Hematopoietic multipotent progenitor cell treated with erythropoietin and hydrocortisone succinate and interleukin-3 and kit ligand, for 17 days (in vitro differentiated cells): ENCODE measurements at regions not wholly inside any gene's neighbourhood (a gene's known extent, or its start where the extent isn't known, plus 50 kb on each side); places are given as distances from the start of the nearest gene placed in this dataset.
A peak's percentile ranks its signal among the peaks of the same experiment; 100 is the strongest.
"Not testable (repeated sequence)": the region's sequence is repeated elsewhere in the genome, so short reads cannot be mapped to it uniquely, and the experiment has no call there.

Experiments
- DNase-seq: peaks from one replicate; pipeline ENCODE4 v3.0.0-alpha.2; 2015; ENCODE audit warnings: low spot score

DNA sequence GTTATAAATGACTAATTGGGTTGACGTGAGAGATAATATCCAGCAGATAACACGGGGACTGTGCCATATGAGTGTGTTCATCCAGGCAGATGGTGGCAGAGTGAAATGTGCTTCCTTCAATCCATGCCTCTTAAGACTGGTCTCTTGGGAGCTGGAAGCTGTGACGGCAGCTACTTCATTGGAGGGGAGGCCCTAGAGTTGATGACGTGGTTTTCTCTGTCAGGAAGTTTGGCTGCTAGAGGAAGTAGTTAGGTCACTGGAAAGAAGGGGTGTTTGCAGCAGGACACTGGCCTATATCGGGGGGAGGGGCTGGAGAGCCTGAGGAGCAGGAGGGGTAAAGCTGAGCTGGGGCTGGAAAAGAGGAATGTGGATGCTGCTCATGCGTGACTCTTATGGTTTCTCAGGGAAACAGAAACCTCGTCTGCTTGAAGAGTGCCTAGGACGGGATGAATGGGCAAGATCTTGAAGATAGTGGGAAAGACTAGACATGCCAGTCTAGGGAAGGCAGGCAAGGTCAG lies 3051.6 kb downstream of the RPIA start:
- not testable (repeated sequence) for DNase-seq

DNA sequence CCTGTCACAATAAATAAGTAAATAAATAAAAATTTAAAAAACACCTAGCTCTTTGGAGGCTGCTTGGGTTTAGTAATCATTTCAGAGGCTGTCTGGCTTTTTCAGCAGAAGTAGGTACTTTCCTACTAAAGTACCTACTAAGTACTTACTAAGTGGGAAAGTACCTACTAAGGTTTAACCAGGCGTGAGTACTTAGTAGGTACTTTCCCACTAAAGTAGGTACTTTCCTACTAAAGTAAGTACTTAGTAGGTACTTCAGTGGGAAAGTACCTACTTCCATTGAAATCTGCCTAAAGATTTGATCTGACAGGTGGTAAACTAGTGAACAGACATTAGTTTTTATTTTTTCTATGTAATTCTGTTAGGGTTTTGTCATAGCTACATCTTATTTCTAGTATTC lies 3052.4 kb downstream of the RPIA start:
- DNase-seq = not testable (repeated sequence)

DNA sequence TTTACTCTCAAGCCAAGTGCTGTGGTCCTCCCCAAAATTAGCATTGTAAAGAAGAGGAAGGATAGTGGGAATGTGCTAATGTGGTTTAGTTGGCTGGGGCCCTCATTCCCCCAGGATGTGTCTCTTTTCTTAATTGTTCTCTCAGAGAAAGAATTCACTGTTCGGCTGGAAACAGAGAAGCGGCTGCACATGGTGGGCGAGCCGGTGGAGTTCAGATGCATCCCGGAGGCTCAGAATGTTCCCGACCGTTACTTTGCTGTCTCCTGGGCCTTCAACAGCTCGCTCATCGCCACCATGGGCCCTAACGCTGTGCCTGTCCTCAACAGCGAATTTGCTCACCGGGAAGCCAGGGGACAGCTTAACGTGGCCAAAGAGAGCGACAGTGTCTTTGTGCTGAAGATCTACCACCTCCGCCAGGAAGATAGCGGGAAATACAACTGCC lies 3053.2 kb downstream of the RPIA start:
- DNase-seq = not testable (repeated sequence)

DNA sequence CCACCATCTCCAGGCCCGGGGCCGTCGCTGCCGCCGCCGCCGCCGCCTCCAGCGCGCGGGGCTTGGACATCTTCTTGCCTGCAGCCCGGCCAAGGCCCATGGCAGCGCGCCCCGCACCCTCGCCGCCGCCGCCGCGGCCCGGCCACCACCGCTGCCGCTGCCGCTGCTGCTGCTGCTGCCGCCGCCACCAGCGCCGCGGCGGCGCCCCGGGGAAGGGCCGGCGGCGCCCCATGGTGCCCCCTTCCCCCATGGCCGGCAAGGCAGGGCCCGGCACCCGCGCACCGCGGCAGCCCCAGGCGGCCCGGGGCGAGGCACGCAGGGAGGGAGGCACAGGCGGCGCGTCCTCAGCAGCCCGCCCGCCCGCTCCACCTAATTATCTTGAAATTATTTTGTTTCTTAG lies 3057.4 kb downstream of the RPIA start:
- DNase-seq = no peak

DNA sequence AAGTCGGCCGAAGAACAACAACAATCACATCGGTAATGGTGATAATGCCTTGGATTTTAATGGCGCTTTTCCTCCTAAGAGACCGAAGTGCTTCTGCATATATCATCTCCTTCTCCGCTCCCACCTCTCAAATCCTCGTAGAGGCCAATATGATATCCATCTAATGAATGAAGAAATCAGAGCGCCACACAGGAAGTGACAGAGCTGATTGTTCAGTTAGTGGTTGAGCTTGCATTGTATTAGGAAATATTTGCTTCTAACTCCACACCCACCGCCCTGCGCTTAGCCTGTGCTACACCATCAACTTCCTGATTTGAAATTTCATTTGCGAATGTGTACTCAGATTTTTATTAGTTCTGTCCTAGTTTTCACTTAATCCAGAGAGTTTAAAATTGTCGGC lies 3058.2 kb downstream of the RPIA start:
- not testable (repeated sequence) for DNase-seq

DNA sequence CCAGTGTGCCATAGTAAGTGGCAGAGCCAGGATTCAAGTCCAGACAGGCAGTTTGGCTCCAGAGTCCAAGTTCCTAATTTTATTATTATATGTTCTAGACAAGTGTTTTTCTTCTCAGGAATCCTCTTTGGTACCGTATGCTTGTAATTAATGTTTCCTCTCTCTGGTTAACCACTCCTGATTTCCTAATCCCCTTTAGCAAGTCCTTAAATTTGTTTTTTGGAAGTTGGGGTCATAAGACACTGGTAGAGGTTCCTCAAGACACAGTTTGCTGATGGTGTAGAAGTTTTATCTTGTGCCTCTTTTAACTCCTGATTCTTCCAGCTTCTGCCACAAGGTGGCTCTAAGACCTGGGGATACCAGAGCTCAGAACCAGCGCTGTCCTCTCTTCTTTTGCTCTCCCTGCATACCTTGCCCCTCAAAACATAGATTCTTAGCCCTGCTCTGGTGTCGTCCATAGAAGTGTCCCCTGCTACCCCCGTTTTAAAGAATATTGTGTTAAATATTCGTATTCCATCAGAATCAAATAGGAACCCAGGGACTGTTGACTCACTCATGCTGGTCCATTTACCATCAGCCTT lies 3068.0 kb downstream of the RPIA start:
- DNase-seq = not testable (repeated sequence)

DNA sequence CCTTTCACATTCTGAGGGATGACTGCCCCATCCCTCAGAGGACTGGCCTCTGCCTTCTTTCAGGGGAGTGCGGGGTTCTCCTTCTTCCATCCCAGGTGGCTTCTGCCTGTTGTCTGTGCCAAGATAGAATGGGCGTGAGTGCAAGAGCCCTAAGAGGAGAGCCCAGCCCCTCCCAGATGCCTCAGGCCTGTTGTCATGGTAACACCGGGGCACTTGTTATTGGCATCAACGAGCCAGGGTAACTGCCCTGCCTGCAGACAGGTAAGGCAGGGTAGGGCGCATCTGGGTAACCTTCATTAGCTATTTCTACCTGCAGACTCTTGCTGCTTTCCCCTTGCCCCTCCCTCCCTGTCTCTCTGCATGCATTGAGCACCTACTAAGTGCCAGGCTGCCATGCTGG lies 3069.2 kb downstream of the RPIA start:
- DNase-seq = not testable (repeated sequence)

DNA sequence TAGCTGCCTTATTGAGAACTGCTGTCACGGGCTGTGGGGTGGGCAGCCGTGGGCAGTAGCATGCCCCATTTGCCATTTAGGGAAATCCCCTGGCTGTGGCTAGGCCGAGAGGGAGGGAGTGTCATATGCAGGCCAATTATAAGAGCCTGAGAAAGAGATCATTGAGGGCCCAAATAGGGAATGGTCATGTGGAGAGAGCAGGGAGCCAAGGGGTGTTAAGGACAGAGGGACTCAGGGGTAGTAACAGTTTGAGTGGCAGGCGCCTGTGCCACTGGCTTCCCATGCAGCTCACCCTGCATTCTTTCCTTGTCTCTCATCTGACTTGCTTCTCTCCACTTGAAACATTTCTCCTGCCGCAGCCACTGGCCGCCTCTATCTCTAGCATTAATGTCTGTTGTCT lies 3070.8 kb downstream of the RPIA start:
- not testable (repeated sequence) for DNase-seq

DNA sequence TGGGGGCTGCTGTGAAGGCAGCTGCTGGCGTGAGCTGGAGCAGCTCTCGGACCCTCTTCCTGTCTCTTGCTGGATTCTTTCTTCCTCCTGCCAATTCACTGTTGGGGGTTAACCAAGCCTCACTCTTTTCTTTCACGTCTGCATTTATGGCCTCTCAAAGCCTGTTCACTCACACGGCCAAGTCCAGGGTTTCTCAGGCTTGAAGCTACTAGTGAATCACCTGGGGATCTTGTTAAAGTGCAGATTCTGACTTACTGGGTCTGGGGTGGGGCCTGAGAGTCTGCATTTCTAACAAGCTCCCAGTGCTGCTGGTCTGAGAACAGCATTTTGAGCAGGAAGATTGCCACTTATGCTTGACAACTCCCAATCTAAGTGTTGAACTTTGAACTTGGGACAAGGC lies 3072.2 kb downstream of the RPIA start:
- DNase-seq = not testable (repeated sequence)

DNA sequence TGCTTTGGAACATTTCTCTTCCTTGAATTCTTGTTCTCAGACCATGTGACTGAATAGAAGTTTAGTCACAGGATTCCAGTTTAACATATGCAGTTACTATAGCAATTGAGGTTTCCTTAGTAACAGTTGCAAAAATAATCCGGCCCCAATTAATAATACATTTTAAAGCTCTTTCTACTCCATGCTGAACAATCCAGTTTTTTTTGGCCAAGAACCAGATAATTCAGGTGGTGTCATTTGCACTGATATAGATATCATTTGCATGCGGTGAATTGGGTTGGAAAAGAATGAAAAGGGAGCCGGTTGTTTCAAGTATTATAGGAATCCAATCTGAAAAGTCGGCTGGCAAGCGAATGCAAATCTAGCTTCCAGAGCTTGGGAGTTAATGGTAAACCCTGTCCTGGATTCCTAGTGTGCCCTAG lies 3073.1 kb downstream of the RPIA start:
- DNase-seq = not testable (repeated sequence)

DNA sequence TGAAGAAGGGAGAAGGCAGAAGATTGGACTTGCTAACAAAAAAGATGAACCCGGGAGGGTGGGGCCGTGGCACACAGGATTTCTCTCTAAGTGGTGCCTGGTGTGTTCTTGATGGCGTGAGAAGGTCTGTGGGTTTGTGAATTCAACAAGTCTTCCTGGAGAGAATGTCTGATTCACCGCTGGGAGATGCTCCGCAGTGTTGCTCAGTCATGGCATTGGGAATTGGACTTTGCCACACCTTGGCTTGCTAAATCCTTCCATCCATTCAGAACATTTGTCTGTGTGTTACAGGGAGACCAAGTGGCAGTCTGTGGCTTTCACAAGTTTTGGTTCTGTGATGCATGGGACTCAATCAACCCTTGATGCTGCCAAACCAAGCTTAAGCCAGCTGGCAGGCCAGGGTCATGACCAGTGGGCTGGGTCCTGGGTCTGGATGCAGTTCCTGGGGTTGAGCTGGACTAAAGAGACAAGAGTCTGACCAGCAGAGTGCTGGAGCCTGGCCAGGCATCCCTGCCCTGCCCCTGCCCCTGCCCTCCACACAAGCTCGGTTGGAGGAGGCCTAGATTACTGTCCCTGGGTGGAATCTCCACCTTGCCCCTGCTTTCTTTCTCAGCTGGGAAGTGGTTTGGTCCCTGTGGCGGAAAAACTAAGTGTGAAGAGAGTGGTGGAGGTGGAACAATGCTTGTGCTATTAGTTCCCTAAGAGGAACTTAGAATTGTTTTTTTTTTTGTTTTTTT lies 3073.7 kb downstream of the RPIA start:
- DNase-seq = not testable (repeated sequence)

DNA sequence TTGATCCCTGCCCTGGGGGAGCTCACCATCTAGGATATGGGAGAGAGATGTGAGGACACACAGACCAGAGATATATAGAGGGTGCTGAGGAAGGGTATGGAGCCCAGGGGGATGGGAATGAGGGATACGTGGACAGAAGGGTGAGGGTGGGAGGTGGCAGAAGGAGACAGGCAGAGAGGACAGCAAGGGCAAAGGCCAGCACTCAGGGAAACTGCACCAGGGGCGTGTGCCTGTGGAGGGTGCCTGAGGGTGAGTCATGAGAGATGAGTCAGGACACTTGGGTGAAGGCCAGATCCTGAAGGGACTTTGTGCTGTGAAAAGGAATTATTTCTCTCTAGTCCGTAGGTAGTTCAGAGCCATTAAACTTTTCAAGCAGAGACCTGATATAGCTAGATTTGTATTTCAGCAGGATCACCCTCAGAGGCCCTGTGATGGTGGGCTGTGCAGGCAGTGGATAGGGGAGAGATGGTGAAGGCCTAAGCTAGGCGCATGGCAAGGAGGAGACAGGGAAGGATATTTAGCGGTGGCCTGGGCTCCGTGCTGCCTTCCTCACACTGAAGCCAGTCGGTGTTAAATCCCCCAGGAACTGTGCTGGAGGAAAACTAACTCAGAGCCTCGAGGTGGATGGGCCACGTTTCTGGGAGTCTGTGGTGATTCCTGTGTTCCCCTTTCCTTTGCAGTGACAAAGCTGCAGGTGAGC lies 3075.0 kb downstream of the RPIA start:
- DNase-seq = peak; percentile 7

DNA sequence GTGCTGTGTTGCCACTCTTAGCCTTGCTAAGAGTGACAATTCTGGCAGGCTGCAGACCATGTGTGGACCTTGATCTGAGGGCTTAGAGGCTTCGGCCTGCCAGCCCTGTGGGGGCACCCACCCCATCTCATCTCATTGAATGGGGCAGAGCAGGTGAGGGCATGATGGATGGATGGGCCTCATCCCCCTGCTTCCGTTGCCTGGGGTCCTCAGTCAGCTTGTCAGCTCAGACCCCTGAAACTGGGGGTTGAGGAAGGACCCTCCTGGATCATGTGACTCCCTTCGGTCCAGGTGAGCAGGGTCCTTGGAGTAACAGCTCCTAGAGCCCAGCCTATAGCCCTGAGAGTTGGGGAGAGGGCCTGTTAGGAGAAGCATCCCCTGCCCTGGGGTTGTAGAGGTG lies 3076.8 kb downstream of the RPIA start:
- DNase-seq = not testable (repeated sequence)

DNA sequence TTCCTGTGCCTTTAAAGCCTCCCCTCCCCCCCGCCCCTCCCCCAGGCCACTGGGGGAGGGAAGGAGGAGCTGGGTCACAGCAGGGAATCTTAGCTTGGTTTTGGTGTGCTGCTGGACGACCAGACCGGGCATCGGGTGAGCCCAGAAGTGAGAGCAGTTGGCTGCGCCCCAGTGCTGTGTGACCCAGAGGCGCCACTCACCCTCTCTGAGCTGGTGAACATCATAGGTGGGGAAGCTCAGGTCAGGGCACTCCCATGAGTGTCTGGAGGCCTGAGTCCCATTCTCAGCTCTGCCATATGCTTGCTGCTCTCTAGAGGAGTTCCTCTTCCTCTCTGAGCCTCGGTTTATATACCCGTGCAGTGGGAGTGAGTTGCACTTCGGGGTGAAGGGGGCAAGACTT lies 3077.5 kb downstream of the RPIA start:
- DNase-seq = not testable (repeated sequence)

DNA sequence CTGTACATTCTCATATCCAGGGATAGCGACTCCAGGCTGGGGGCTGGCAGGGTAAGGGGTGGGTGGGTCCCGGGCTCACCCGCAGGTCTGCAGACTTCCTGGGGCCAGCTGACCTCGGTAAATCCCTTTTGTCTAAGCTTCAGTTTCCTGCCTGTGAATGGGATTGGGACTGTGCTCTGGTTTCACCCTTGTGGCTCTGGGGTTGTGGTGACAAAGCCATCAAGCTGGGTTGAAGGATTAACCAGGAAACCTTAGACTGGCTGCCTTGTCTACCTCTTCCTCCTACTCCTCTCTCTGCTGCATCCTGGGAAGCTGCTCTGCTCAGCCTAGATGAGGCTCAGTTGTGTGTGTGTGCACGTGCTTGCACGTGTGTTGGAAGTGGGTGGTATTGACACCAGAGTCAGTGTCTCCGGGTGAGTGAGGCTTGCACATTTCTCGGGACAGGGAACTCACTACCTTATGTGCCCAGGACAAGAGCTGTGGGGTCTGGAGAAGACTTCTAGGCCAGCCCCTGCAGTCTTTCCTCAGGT lies 3078.6 kb downstream of the RPIA start:
- DNase-seq = not testable (repeated sequence)

DNA sequence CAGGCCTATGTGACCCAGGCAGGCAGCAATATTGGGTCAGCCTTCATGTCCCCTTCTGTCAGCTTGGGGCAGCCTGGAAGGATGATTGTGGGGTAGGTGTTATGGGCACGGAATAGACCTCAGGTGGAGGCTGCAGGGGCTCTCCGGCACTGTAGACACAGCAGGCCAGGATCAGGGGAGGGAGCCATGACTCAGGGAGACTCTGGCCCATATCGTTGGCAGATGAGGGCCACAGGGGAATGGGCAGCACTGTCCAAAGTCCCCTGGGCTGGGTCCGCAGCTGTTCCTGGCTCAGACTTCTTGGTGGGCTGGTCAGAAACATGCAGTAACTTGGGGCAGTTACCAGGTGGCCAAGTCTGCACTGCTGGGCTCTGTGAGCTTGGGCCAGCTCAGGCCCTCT lies 3080.1 kb downstream of the RPIA start:
- not testable (repeated sequence) for DNase-seq

DNA sequence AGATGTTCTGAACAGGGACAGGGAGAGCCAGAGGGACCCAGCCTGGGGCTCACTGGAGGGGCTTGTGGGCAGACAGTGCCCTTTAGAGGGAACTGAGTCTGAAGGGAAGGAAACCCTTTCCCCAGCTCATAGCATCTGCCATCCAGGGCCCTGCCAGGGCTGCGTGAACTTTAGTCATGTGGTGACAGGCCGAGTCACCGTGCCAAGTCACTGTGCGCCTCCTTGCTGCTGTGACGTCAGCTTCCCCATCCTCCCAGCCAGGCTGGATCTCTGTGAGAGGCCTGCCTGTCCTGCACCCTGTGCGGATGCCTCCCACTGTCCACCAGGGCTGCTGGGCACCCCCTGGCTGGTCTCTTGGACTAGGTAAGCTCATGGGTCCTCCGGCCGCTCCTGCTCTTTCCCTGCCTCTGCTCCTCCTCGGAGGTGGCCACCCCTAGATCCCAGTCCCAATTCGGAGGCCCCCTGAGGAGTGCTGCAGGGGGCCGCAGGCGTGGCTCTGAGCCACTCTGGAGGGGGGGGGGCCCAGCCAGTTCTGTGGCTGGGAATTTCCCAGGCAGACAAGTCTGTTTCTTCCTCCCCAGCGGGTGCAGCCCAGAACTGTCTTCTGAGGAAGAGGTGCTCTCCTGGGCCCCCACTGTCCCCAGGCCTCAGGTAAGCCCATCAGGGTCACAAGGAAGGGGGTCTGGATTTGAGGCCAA lies 3080.9 kb downstream of the RPIA start:
- not testable (repeated sequence) for DNase-seq

DNA sequence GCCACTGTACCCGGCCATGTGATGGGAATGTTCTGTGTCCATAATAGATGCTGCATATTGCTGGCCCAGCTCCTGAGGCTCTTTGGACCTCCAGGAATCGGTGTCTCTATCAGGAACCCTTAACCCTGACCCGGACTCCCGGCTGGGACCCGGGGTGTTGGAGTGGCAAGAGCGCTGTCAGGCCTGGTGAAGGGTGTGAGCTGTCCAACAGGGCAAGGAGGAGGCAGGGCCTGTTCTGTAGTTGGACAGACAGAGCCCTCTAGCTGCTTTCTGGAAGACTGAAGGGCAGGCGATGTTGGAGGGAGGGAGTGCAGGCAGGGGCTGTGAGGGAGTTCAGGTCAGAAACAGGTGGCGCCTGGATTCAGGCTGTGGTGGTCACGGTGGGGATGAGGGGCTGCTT lies 3082.3 kb downstream of the RPIA start:
- DNase-seq = not testable (repeated sequence)

DNA sequence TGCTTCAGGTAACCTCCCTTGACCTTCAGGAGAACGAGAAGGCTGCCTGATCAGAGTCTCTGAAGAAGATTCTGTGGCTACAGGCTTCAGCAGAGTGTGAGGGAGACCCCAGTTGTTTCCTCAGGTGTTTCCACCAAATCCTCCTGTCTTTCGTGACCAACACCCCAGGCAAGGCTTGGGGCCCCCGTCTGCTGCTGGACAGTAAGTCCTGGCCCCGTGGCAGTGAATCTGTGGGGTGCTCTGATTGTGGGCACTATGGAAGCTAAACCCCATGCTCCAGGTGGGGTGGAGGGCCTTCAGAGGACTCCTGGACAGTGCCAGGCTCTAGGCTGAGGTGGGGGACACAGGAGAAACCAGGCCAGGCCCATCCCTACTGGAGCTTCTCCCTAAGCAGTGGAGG lies 3083.7 kb downstream of the RPIA start:
- DNase-seq = not testable (repeated sequence)

DNA sequence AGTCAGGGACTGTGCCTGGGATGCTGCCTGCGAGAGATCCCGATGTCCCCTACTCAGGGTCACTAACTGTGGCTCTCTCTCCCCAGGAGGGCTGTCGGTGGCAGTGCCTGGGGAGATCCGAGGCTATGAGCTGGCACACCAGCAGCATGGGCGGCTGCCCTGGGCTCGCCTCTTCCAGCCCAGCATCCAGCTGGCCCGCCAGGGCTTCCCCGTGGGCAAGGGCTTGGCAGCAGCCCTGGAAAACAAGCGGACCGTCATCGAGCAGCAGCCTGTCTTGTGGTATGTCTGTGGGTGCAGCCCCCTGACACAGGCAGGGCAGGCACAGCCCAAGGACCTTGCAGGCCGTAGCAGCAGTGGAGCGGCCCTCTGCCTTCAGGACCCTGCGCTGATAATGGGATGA lies 3088.9 kb downstream of the RPIA start:
- not testable (repeated sequence) for DNase-seq

DNA sequence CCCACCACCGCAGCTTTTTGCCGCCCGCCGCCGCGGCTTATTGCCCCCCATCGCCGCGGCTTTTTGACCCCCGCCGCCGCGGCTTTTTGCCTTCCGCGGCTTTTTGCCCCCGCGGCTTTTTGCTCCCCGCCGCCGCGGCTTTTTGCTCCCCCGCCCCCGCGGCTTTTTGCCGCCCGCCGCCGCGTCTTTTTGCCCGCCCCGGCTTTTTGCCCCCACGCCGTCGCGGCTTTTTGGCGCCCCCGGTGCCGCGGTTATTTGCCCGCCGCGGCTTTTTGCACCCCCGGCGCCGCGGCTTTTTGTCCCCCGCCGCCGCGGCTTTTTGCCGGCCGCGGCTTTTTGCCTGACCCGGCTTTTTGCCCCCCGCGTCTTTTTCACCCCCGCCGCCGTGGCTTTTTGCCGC lies 3061.8 kb upstream of the TEKT4 start:
- not testable (repeated sequence) for DNase-seq
